HEK293 (cell line): ENCODE measurements at regions not wholly inside any gene's neighbourhood (a gene's known extent, or its start where the extent isn't known, plus 50 kb on each side); places are given as distances from the start of the nearest gene placed in this dataset.

ENCODE experiments used
- KLF1 ChIP-seq: fragments of 450-650 bp; formaldehyde crosslinking; IDR thresholded peaks from 2 replicates; pipeline ENCODE4 v1.5.1; 2016; ENCODE audit warnings: missing biosample characterization, missing genetic modification characterization
- ZBTB21 ChIP-seq: fragments of 450-650 bp; formaldehyde crosslinking; IDR thresholded peaks from 2 replicates; pipeline ENCODE4 v1.5.1; 2017; ENCODE audit warnings: missing biosample characterization, missing genetic modification characterization
- ZNF169 ChIP-seq: fragments of 450-650 bp; formaldehyde crosslinking; IDR thresholded peaks from 2 replicates; pipeline ENCODE4 v1.5.1; 2016; ENCODE audit warnings: missing biosample characterization, missing genetic modification characterization
- ZNF24 ChIP-seq: fragments of 450-650 bp; formaldehyde crosslinking; IDR thresholded peaks from 2 replicates; pipeline ENCODE4 v1.5.1; 2016; ENCODE audit warnings: missing biosample characterization, missing genetic modification characterization
- ZNF48 ChIP-seq: fragments of 450-650 bp; formaldehyde crosslinking; IDR thresholded peaks from 2 replicates; pipeline ENCODE4 v1.5.1; 2016; ENCODE audit warnings: missing biosample characterization, missing genetic modification characterization
- ZNF658 ChIP-seq: fragments of 450-650 bp; formaldehyde crosslinking; IDR thresholded peaks from 2 replicates; pipeline ENCODE4; 2016; ENCODE audit warnings: missing biosample characterization, missing genetic modification characterization
- ZNF768 ChIP-seq: fragments of 450-650 bp; formaldehyde crosslinking; IDR thresholded peaks from 2 replicates; pipeline ENCODE4 v1.5.1; 2018; ENCODE audit warnings: missing biosample characterization, mild to moderate bottlenecking, missing genetic modification characterization
- TF ChIP-seq, protein P1 (sequence below): fragments of 450-650 bp; formaldehyde crosslinking; IDR thresholded peaks from 2 replicates; pipeline ENCODE4 v1.5.1; 2016; ENCODE audit warnings: missing biosample characterization, missing genetic modification characterization
- TF ChIP-seq, protein P2 (sequence below): fragments of 450-650 bp; formaldehyde crosslinking; IDR thresholded peaks from 2 replicates; pipeline ENCODE4 v1.5.1; 2016; ENCODE audit warnings: missing biosample characterization, missing genetic modification characterization

DNA sequence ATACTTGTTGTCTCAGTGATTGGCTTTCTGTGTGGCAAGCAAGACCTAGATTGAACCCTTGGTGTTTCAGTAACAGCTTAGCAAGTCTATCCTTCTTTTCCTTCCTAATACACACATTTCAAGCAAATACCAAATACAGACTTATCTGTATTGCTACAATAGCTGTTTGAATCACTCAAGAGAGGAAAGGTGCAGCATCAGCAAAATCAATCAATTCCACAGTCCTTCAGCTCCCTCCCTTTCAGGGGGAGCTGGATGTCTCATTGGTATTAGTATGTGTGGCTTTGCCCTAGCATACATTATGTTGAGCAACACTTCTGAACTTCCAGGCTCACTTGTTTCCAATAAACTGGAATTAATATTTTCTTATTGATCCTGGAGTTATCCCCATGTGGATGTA is 323.1 kb downstream of the TMX3 start:
- no peak for TF ChIP-seq ZBTB21 (tag by site-specific recombination)
- no peak for TF ChIP-seq ZNF48
- TF ChIP-seq ZNF658 (tag by site-specific recombination): no peak
- TF ChIP-seq ZNF768 (tag by site-specific recombination): no peak
- TF ChIP-seq ZNF169 (tag by site-specific recombination): no peak
- TF ChIP-seq, protein P1, sequence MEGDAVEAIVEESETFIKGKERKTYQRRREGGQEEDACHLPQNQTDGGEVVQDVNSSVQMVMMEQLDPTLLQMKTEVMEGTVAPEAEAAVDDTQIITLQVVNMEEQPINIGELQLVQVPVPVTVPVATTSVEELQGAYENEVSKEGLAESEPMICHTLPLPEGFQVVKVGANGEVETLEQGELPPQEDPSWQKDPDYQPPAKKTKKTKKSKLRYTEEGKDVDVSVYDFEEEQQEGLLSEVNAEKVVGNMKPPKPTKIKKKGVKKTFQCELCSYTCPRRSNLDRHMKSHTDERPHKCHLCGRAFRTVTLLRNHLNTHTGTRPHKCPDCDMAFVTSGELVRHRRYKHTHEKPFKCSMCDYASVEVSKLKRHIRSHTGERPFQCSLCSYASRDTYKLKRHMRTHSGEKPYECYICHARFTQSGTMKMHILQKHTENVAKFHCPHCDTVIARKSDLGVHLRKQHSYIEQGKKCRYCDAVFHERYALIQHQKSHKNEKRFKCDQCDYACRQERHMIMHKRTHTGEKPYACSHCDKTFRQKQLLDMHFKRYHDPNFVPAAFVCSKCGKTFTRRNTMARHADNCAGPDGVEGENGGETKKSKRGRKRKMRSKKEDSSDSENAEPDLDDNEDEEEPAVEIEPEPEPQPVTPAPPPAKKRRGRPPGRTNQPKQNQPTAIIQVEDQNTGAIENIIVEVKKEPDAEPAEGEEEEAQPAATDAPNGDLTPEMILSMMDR (tag by site-specific recombination): no peak
- TF ChIP-seq KLF1 (tag by site-specific recombination): no peak
- TF ChIP-seq, protein P2, sequence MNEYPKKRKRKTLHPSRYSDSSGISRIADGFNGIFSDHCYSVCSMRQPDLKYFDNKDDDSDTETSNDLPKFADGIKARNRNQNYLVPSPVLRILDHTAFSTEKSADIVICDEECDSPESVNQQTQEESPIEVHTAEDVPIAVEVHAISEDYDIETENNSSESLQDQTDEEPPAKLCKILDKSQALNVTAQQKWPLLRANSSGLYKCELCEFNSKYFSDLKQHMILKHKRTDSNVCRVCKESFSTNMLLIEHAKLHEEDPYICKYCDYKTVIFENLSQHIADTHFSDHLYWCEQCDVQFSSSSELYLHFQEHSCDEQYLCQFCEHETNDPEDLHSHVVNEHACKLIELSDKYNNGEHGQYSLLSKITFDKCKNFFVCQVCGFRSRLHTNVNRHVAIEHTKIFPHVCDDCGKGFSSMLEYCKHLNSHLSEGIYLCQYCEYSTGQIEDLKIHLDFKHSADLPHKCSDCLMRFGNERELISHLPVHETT (tag by site-specific recombination): no peak
- no peak for TF ChIP-seq ZNF24 (tag by site-specific recombination)
